GM18507 (cell line): ENCODE measurements at regions not wholly inside any gene's neighbourhood (a gene's known extent, or its start where the extent isn't known, plus 50 kb on each side); places are given as distances from the start of the nearest gene placed in this dataset.
"Not testable (repeated sequence)": the region's sequence is repeated elsewhere in the genome, so short reads cannot be mapped to it uniquely, and the experiment has no call there.

ENCODE experiments used
- DNase-seq: peaks from one replicate; pipeline ENCODE4 v3.0.0; 2011; ENCODE audit warnings: low read depth; ENCODE audit not compliant: insufficient read length; ENCODE audit errors: extremely low spot score
- FAIRE-seq: peaks from 2 replicates; lab custom pipeline; 2011; peaks lifted over from hg19 to GRCh38; lab: Jason Lieb, UNC

GRCh38 chr2:175836361-175836760 lies 165.7 kb downstream of the LNPK start:
- FAIRE-seq (no peak), DNase-seq (no peak)

- no peak for DNase-seq
- no peak for FAIRE-seq
Measured at GRCh38 chr2:175834477-175834876, 167.6 kb downstream of the LNPK start.

GRCh38 chr2:175832866-175833265 lies 169.2 kb downstream of the LNPK start:
- DNase-seq, result no peak
- no peak for FAIRE-seq

GRCh38 chr2:175829741-175830140 lies 172.3 kb downstream of the LNPK start:
- no peak for DNase-seq
- FAIRE-seq, result no peak

GRCh38 chr2:175827856-175828255 lies 174.2 kb downstream of the LNPK start:
- FAIRE-seq (no peak), DNase-seq (no peak)

- FAIRE-seq (no peak), DNase-seq (no peak)
Measured at GRCh38 chr2:175824243-175824642, 177.8 kb downstream of the LNPK start.

GRCh38 chr2:175823707-175824073 lies 178.4 kb downstream of the LNPK start:
- FAIRE-seq (no peak), DNase-seq (no peak)

GRCh38 chr2:175823002-175823706 lies 178.9 kb downstream of the LNPK start:
- FAIRE-seq, result no peak
- DNase-seq, result no peak

- no peak for FAIRE-seq
Measured at GRCh38 chr2:175817221-175817620, 184.8 kb downstream of the LNPK start.

GRCh38 chr2:175815537-175815936 lies 186.5 kb downstream of the LNPK start:
- DNase-seq, result no peak
- no peak for FAIRE-seq

More at GRCh38 chr2:175817221-175817620, 184.8 kb downstream of the LNPK start:
- no peak for DNase-seq

GRCh38 chr2:175811971-175812370 lies 190.1 kb downstream of the LNPK start:
- FAIRE-seq, result no peak
- DNase-seq, result no peak

GRCh38 chr2:175808858-175809257 lies 193.2 kb downstream of the LNPK start:
- no peak for FAIRE-seq
- DNase-seq, result no peak

GRCh38 chr2:175808078-175808477 lies 194.0 kb downstream of the LNPK start:
- FAIRE-seq (no peak), DNase-seq (no peak)

- no peak for FAIRE-seq
- DNase-seq, result no peak
Measured at GRCh38 chr2:175807031-175807873, 194.8 kb downstream of the LNPK start.

GRCh38 chr2:175806570-175806969 lies 195.5 kb downstream of the LNPK start:
- DNase-seq (no peak), FAIRE-seq (no peak)

GRCh38 chr2:175806125-175806490 lies 196.0 kb downstream of the LNPK start:
- DNase-seq (no peak), FAIRE-seq (no peak)

- DNase-seq, result no peak
- no peak for FAIRE-seq
Measured at GRCh38 chr2:175805442-175806124, 196.5 kb downstream of the LNPK start.

- DNase-seq, result no peak
- FAIRE-seq, result no peak
Measured at GRCh38 chr2:175804122-175804521, 197.9 kb downstream of the LNPK start.

GRCh38 chr2:175796422-175796821 lies 205.6 kb downstream of the LNPK start:
- not testable (repeated sequence) for DNase-seq, FAIRE-seq

- DNase-seq (no peak), FAIRE-seq (no peak)
Measured at GRCh38 chr2:175793648-175794047, 208.4 kb downstream of the LNPK start.
